Stimulated activated CD4-positive, alpha-beta T cell treated with anti-CD3 and anti-CD28 coated beads, Interleukin-1b, Interleukin-23, amount 100 ng/mL, for 24 hours (primary cell): ENCODE measurements at regions not wholly inside any gene's neighbourhood (a gene's known extent, or its start where the extent isn't known, plus 50 kb on each side); places are given as distances from the start of the nearest gene placed in this dataset.

Source experiments
- DNase-seq, 4 experiments: peaks; one replicate each; pipeline ENCODE4 v3.0.0-alpha.2; 2020; ENCODE audit warnings: low read depth in 4 of 4, low spot score in 1 of 4

DNA sequence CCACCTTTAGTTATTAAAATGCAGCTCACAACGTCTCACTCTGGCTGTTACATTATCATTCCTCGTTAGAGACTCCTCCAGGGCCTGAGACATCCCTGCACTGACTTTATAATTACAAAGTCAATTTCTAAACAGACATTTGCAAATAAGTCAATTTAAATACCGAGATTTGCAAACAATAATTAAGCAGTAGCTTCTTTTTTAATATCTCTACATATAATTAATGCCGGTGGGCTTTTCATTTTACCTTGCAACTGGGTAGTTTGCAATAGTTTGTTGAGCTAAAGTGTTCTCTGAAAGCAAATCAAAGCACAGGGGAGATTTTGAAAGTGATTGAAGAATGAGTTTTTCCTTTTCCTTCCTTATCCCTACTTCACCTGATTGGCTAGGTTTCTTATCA is 154.4 kb downstream of the TLR4 start:
- DNase-seq: no peak

DNA sequence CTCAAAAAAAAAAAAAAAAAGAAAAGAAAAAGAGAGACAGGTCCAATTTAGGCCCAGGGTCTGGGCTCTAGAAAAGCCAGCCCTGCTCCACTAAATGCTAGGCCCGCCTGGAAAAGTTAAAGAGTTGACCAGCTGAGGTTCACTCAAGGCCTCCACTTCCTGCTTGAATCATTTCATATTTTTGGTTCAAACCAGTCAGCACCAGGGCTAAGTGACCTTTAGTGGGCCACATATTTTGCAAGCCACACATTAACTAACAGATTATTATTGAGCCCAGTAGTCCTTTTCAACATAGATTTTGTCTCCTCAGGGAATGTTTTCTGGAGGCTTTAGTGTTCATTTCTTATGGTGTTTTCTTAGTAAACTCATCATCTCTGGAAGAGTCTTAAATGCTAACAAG is 156.6 kb downstream of the TLR4 start:
- no peak for DNase-seq

DNA sequence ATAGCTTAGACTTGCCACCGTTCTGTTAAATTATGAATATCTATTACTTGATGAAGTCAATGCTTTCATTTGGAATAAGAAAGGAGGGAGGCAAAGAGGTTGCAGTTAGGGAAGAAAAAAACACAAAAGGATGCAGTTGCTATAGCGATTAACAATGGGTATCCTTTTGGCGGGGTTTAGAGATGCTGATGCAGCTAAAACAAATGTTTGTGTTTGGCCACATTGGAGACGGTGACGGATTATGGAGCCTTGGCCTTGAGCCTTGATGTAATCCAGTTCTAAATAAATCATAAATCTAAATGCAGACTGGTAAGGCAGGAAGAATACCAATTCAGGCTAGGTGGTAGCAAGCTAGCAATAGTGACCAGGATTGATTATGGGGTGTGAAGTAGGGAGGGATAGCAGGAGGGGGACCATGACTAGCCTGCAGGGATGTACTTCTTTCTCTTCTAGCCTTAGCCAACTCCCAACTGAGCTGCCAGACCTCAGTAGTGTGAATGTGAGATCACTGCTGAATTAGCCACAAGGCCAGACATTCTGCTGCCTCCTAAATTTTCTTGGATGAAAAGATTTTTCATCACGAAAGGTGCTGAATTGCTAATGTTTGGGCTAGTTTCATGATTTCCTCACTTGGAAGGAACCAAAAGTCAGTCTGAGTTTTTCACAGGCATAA is 160.3 kb downstream of the TLR4 start:
- no peak for DNase-seq

GRCh38 chr9:117868594-117868993 is 164.4 kb downstream of the TLR4 start:
- no peak for DNase-seq

- no peak for DNase-seq
Measured at GRCh38 chr9:117869287-117869686, 165.1 kb downstream of the TLR4 start.

DNA sequence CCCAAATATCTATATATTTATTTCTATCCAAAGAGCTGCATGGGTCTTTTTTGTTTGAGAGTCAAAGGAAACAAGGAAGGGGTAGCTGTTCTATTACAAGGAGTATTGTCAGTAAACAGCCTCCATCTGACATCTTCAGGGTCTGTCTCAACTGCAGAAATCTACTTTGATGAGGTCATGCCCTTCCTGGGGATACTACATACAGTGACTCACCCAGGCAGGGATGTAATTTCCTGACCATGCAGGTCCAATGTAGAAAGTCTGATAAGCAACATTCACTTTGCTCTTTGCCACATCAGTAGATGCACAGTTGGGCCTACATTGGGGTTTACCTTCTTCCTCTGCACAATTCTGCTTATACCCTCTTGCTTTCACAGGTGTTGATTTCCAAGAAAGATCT is 165.5 kb downstream of the TLR4 start:
- no peak for DNase-seq

- DNase-seq: no peak
Measured at GRCh38 chr9:117873664-117874063, 169.5 kb downstream of the TLR4 start.

DNA sequence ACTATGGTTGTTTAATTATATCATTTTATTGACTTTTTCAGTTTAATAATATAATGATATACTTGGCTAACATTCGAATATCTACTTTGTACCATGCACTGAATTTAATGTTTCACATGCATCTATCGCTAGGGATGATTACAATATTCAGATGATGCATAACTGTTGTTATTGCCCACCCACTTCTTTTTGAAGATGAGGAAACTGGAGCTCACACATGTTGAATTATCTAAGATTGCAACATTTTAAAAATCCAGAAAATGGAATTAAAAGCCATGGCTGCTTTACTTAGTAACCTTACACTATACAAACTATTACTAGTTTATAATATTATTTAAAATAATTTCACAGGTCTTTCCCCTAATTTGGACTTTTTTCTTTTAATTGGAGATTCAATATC is 171.7 kb downstream of the TLR4 start:
- DNase-seq: no peak

DNA sequence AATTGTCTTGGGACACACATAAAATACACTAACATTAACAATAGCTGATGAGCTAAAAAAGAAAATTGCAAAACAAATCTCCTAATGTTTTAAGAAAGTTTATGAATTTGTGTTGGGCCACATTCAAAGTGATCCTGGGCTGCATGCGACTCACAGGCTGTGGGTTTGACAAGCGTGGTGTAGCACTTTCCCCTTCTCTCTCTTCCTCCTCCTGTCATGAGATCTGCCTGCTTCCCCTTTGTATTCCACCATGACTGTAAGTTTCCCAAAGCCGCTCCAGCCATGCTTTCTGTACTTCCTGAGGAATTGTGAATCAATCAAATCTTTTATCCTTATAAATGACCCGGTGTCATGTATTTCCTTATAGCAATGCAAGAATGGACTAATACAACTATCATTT is 178.0 kb downstream of the TLR4 start:
- no peak for DNase-seq

DNA sequence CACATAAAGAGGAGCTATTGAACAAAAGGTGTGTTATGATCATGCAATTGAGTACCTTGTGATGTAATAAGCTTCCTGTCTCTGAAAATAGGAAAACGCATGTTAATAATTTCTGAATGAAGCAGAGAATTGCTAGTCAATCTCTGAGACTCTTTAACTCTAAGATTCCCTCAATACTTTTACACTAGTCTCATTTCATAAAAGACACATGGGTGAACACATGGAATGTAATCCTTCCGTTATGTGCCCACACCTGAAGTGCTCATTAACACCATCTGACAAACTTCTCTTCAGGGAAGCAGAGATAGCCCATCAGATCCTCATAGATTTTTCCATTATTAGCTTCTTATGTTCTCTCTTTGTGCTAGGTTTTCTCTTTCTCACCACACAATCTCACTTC is 182.4 kb downstream of the TLR4 start:
- DNase-seq: no peak

DNA sequence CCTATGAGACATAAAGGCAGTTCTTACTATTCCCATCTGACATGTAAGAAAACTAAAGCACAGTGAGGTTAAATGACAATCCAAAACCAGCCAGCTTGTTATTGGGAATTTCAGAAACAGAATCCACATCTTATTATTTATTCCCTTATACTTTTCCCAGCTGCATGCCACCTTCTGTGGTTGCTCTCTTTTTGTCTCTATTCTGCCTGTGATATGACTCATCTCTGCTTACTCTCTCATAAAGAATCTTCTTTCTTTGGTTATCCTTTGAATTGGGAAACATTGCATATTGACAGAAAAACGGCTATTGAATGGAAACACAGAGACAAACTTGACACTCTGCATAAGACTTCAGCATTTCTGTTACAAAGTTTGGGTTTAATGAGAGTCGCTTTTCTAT is 183.2 kb downstream of the TLR4 start:
- DNase-seq: no peak

- DNase-seq: no peak
Measured at GRCh38 chr9:117887941-117888340, 183.7 kb downstream of the TLR4 start.

DNA sequence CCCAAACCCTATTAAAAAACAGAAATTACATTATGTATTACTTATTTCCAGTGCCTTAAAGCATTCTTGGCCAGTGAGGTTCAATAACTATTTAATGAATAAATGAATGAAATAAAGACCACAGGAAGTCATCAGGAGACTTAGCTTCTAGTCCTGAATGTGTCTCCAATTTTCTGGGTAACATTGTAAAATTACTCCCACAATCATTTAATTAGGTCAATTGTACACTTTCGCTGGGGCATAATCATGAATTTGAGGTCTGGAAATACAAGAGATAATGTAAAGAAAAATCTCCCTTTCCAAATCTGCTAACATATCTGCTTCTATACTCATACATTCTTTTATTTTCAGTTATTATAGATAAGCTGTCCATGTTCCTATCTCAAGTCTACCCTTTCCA is 199.2 kb downstream of the TLR4 start:
- DNase-seq: no peak

GRCh38 chr9:117906763-117907162 is 202.6 kb downstream of the TLR4 start:
- DNase-seq: no peak

GRCh38 chr9:117907420-117907819 is 203.2 kb downstream of the TLR4 start:
- DNase-seq: no peak

- no peak for DNase-seq
Measured at GRCh38 chr9:117916291-117916690, 212.1 kb downstream of the TLR4 start.

DNA sequence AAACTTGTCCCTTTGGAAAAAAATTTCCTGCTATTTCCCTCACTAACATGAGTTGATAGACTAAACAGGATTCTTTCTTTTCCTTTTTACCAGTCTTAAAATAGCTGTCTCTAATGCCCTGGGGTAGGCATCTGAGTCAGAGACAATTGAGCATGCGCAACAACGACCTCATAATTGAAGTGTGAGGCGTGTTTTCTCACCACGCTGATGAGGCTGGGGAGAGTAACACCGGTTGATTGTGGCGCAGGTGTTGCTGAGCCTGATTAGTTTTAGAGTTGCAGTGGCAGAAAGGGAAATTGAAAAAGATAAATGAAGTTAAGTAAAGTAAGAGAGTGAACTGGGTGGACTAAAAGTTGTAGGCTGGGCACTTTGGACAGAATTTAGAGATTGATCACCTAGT is 213.7 kb downstream of the TLR4 start:
- DNase-seq: no peak

DNA sequence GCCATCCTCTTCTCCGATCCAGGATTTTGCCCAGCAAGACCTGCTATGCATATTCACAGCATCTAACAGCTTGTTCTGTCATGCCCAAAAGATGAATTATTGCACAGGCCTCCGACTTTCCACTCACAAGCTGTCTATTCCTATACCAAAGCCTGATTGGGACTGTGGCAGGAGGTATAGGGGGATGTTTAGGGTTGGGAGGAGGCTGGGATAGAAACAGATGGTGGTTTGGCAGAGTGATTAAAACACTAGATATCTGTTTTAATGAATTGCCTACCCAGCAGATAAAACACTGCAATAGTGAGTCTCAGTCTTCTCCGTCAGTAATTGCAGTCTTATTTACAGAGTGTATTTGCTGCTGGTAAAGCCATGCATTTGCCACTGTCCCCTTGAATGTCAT is 215.3 kb downstream of the TLR4 start:
- no peak for DNase-seq

- DNase-seq: no peak
Measured at GRCh38 chr9:117926031-117926658, 221.9 kb downstream of the TLR4 start.

GRCh38 chr9:117927354-117927753 is 223.2 kb downstream of the TLR4 start:
- DNase-seq: no peak

DNA sequence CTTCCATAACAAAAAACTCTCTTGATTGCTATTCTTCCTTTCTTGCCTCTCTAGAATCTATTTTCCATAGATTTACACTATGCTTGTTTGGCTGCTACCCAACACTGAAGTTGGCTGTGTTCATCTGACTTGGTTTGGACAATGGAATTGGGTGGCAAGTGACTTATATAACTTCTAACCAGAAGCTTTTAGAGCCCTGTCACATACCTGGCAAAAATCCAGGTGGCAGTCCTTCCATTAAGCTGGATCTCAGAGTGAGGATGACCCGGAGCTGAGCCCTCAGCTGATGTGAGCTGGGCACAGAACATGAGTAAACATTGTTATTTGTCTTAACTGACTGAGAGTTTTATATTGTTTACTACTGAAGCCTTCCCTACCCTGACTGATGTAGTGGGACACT is 225.7 kb downstream of the TLR4 start:
- DNase-seq: no peak

GRCh38 chr9:117932585-117932984 is 228.4 kb downstream of the TLR4 start:
- no peak for DNase-seq
